ENCODE measurements at regions not wholly inside any gene's neighbourhood (a gene's known extent, or its start where the extent isn't known, plus 50 kb on each side); places are given as distances from the start of the nearest gene placed in this dataset.

DNA sequence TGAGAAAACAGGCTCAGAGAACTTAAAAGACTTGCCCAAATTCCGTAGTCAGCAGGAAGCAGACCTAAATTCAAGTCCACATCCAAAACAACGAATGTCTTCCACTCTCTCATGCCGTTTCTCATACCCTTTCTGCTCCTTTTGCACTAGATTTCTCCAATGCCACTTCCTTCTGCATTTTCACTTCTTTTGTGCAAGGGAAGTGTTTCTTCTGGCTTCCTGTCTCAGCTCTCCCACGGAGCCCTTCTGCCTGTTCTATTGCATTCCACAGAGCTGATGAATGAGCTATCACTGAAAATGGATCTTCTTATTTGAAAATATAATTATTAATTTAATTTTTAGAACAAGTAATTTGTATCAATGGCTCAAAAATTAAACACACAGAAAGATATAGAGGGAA lies 56.1 kb upstream of the STK24 start:
- H3K9me3 ChIP-seq (replicated peaks in 1 of 2; ENCODE audit: control insufficient read depth in 1 of 2, insufficient read depth in 1 of 2, low read length in 2 of 2) = no peaks in the 10 kb centered on the region
- H3K4me3 ChIP-seq (replicated peaks in 1 of 3; ENCODE audit: low read depth in 2 of 3, low read length in 3 of 3) = peak overlapping the region in 1 of 3 experiments; percentile 52
- 0% methylated on average over 3 of the region's 4 CpGs for WGBS (ENCODE audit: insufficient coverage)
- TF ChIP-seq, protein P1, sequence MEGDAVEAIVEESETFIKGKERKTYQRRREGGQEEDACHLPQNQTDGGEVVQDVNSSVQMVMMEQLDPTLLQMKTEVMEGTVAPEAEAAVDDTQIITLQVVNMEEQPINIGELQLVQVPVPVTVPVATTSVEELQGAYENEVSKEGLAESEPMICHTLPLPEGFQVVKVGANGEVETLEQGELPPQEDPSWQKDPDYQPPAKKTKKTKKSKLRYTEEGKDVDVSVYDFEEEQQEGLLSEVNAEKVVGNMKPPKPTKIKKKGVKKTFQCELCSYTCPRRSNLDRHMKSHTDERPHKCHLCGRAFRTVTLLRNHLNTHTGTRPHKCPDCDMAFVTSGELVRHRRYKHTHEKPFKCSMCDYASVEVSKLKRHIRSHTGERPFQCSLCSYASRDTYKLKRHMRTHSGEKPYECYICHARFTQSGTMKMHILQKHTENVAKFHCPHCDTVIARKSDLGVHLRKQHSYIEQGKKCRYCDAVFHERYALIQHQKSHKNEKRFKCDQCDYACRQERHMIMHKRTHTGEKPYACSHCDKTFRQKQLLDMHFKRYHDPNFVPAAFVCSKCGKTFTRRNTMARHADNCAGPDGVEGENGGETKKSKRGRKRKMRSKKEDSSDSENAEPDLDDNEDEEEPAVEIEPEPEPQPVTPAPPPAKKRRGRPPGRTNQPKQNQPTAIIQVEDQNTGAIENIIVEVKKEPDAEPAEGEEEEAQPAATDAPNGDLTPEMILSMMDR (IDR thresholded peaks at IDR 0.05) = no peak
- no peaks in the 10 kb centered on the region for H3K27me3 ChIP-seq (ENCODE audit: control insufficient read depth in 2 of 2, insufficient read depth in 2 of 2, low read length in 2 of 2)
- Mint-ChIP-seq H3K27ac (peak overlapping the region in 6 of 7 donors; percentile 1 to 62 (median 35)), H3K27me3 (ENCODE audit: low read depth in 3 of 3) (peaks cover 6 to 7% (median 6%) of the 10 kb centered on the region in 3 donors), H3K9me3 (peaks cover 0 to 2% (median 0%) of the 10 kb centered on the region in 7 donors), H3K4me3 (peak overlapping the region; percentile 4 to 79), H3K36me3 (no peaks in the 10 kb centered on the region), H3K4me1 (peaks cover 7% of the 10 kb centered on the region)
- peaks cover 13 to 16% of the 10 kb centered on the region in 2 donors for H3K4me1 ChIP-seq (ENCODE audit: control insufficient read depth in 1 of 2, insufficient read depth in 2 of 2, low read length in 2 of 2)
- intact Hi-C loops (cut with micrococcal nuclease) = no loop called here
- DNase-seq = peak in 2 of 3 donors; percentile 17 to 32
- H4K20me1 ChIP-seq (ENCODE audit: insufficient read depth, low read length) = no peaks in the 10 kb centered on the region
- peak overlapping the region; percentile 16 to 58 for H3K27ac ChIP-seq (ENCODE audit: low read depth in 1 of 2, low read length in 2 of 2)
- H3K79me2 ChIP-seq (ENCODE audit: insufficient read depth, low read length) = no peaks in the 10 kb centered on the region
- no peaks in the 10 kb centered on the region for H3K36me3 ChIP-seq (replicated peaks in 1 of 2; ENCODE audit: control insufficient read depth in 1 of 2, insufficient read depth in 2 of 2, low read length in 2 of 2)
- peak overlapping the region; percentile 61 for H2AFZ ChIP-seq (ENCODE audit: insufficient read depth, low read depth, low read length, poor library complexity, severe bottlenecking)
- no peak overlapping the region for H3K9ac ChIP-seq (ENCODE audit: insufficient read depth, low read length, poor library complexity, severe bottlenecking)
- peak overlapping the region; percentile 43 for H3K4me2 ChIP-seq (replicated peaks; ENCODE audit: extremely low read depth, low read length, poor library complexity, severe bottlenecking)

DNA sequence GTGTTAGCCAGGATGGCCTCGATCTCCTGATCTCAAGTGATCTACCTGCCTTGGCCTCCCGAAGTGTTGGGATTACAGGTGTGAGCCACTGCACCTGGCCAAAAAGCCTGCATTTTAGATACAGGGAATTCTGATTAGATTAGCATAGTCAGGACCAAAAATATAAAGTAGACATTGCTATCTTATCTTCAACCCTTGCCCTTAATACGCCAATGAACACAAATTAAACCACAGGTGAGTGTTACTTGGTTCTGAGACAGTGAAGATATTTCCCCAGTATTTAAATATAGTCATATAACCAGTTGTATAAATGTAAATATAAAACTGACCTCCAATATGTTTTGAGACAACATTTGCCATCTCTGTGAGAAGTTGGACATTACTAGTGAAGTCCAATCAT lies 52.1 kb upstream of the STK24 start:
- no peaks in the 10 kb centered on the region for H4K20me1 ChIP-seq (ENCODE audit: insufficient read depth, low read length)
- H3K4me3 Mint-ChIP-seq = no peak overlapping the region
- peaks cover 10 to 13% (median 11%) of the 10 kb centered on the region in 3 donors for H3K27me3 Mint-ChIP-seq (ENCODE audit: low read depth in 3 of 3)
- H3K9me3 ChIP-seq (replicated peaks in 1 of 2; ENCODE audit: control insufficient read depth in 1 of 2, insufficient read depth in 1 of 2, low read length in 2 of 2) = no peaks in the 10 kb centered on the region
- no peak overlapping the region for H3K4me3 ChIP-seq (replicated peaks in 1 of 3; ENCODE audit: low read depth in 2 of 3, low read length in 3 of 3)
- no peak for DNase-seq
- no peaks in the 10 kb centered on the region for H3K9me3 Mint-ChIP-seq
- no peak overlapping the region for H3K27ac Mint-ChIP-seq
- no peaks in the 10 kb centered on the region for H3K79me2 ChIP-seq (ENCODE audit: insufficient read depth, low read length)
- H2AFZ ChIP-seq (ENCODE audit: insufficient read depth, low read depth, low read length, poor library complexity, severe bottlenecking) = no peak overlapping the region
- peaks cover 7% of the 10 kb centered on the region for H3K4me1 Mint-ChIP-seq
- no peak overlapping the region for H3K27ac ChIP-seq (ENCODE audit: low read depth in 1 of 2, low read length in 2 of 2)
- H3K4me2 ChIP-seq (replicated peaks; ENCODE audit: extremely low read depth, low read length, poor library complexity, severe bottlenecking) = no peak overlapping the region
- H3K27me3 ChIP-seq (ENCODE audit: control insufficient read depth in 2 of 2, insufficient read depth in 2 of 2, low read length in 2 of 2) = no peaks in the 10 kb centered on the region
- TF ChIP-seq, protein P1 (IDR thresholded peaks at IDR 0.05) = no peak
- intact Hi-C loops (cut with micrococcal nuclease) = no loop called here
- peaks cover 13 to 16% of the 10 kb centered on the region in 2 donors for H3K4me1 ChIP-seq (ENCODE audit: control insufficient read depth in 1 of 2, insufficient read depth in 2 of 2, low read length in 2 of 2)
- 100% methylated on average over 1 of the region's 3 CpGs for WGBS (ENCODE audit: insufficient coverage)
- H3K36me3 ChIP-seq (replicated peaks in 1 of 2; ENCODE audit: control insufficient read depth in 1 of 2, insufficient read depth in 2 of 2, low read length in 2 of 2) = no peaks in the 10 kb centered on the region
- H3K9ac ChIP-seq (ENCODE audit: insufficient read depth, low read length, poor library complexity, severe bottlenecking) = no peak overlapping the region
- H3K36me3 Mint-ChIP-seq = no peaks in the 10 kb centered on the region
